ENCODE measurements at regions not wholly inside any gene's neighbourhood (a gene's known extent, or its start where the extent isn't known, plus 50 kb on each side); places are given as distances from the start of the nearest gene placed in this dataset.

DNA sequence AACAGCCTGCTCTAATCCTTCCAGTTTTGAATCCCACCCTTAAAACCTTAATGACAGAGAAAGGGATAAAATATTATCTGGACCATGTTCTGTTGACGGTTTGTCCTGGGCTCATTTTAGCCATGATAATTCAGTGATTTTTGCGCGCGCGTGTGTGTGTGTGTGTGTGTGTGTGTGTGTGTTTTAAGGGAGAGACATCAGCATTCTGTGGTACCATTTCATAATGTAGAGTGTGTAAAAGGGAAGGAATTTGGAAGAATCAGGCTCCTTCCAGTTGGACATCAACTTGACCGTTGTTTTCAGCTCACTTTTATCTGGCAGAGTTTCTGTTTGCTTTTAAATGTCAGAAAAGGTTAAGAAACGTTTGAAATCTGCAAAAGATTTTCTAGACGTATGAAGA lies 535.5 kb downstream of the TNS1 start:
- Mint-ChIP-seq H3K4me3 (no peak overlapping the region), H3K27ac (no peak overlapping the region), H3K27me3 (no peaks in the 10 kb centered on the region), H3K4me1 (no peaks in the 10 kb centered on the region), H3K36me3 (ENCODE audit: low read depth) (no peaks in the 10 kb centered on the region)
- no peaks in the 10 kb centered on the region for H3K9me3 ChIP-seq (ENCODE audit: control insufficient read depth, low read length, poor library complexity, severe bottlenecking)
- DNase-seq (no peak), ATAC-seq (no peak)

DNA sequence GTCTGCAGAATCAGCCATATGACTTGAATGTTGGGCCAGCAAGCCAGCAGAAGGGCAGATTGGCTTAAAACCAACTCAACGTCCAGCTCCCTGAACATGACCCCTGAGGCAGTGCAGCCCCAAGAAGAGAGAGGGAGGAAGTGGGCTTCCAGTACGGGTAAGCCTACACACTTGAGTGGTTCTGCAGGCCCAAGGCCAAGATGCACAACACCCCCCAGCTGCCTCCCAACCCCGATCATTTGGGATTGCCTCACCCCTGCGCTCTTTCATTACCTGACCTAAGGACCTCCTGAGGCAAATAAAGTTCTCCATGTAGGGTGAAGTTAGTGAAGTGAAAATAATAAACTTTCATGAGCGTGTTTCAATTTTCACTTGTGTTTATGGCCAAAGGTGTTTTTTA lies 536.0 kb downstream of the TNS1 start:
- Mint-ChIP-seq H3K4me3 (no peak overlapping the region), H3K27me3 (no peaks in the 10 kb centered on the region), H3K4me1 (no peaks in the 10 kb centered on the region), H3K36me3 (ENCODE audit: low read depth) (no peaks in the 10 kb centered on the region), H3K27ac (no peak overlapping the region)
- no peaks in the 10 kb centered on the region for H3K9me3 ChIP-seq (ENCODE audit: control insufficient read depth, low read length, poor library complexity, severe bottlenecking)
- DNase-seq (no peak), ATAC-seq (no peak)

DNA sequence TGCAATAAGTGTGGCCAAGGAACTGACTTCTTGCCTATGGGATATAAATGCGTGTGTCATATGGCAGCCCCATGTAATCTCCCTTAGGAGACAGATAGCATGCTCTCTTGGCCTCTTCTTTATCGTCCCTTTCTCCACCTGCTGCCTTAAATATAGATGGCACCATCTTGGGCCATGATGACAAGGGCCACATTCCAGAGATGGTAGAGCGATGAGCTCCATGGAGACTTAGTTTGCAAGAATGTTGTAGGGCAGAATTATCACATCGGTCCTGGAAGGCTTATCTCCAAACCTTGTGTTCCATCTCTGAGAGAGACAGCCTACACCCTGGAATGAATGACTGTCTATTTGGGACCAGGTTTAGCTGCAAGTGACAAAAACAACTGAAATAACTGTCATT lies 536.7 kb downstream of the TNS1 start:
- H3K27me3 Mint-ChIP-seq, result no peaks in the 10 kb centered on the region
- no peaks in the 10 kb centered on the region for H3K4me1 Mint-ChIP-seq
- no peak for DNase-seq
- H3K36me3 Mint-ChIP-seq (ENCODE audit: low read depth), result no peaks in the 10 kb centered on the region
- no peak for ATAC-seq
- H3K4me3 Mint-ChIP-seq, result no peak overlapping the region
- no peaks in the 10 kb centered on the region for H3K9me3 ChIP-seq (ENCODE audit: control insufficient read depth, low read length, poor library complexity, severe bottlenecking)
- H3K27ac Mint-ChIP-seq, result no peak overlapping the region

DNA sequence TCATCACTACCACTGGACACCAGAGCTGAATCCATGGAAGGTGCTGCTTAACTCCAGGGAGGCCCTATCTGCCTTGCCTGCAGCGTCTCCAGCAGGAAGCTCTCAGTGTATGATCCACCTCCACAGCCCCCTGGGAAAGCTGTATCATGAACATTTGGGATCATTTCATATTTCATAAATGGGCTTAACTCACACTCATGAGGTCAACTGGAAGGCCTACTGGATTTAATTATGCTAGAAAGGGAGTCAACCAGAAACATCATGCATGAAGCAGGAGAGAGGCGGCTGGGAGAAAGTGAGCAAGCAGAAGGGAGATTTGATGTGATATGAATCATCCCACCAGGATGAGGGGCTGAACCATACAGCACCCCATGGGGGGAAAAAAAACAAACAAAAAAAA lies 537.7 kb downstream of the TNS1 start:
- H3K9me3 ChIP-seq (ENCODE audit: control insufficient read depth, low read length, poor library complexity, severe bottlenecking), result no peaks in the 10 kb centered on the region
- DNase-seq (no peak), ATAC-seq (no peak)
- Mint-ChIP-seq H3K27ac (no peak overlapping the region), H3K4me3 (no peak overlapping the region), H3K27me3 (no peaks in the 10 kb centered on the region), H3K4me1 (no peaks in the 10 kb centered on the region), H3K36me3 (ENCODE audit: low read depth) (no peaks in the 10 kb centered on the region)

DNA sequence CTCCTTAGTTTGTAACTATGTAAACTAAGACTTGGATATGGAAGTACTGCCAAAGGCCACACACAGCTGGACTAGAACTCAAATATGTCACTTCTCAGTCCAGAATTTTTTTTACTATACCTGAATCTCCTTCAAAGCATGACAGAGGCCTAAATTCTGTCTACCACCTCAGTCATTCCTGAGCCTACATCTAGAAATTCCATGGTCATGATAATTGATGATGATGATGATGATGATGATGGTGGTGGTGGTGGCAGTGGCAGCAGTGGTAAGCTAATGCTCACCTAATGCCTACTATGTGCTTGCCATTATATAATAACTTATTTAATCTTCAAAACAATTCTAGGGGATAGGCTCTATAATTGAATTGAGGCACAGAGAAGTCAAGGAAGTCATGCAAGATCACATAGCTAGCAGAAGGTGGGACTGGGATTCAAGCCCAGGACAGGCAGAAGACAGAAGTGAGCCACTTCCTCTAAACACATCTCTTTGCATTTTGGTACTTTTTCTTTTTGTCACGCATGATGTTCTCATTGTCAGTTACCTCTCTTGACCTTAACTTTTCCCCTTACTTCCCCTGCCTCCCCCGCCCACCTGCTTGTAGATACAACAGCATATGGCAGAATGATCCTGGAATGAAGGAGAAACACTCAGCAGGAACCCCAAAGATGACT lies 539.3 kb downstream of the TNS1 start:
- Mint-ChIP-seq H3K4me1 (no peaks in the 10 kb centered on the region), H3K27ac (no peak overlapping the region), H3K36me3 (ENCODE audit: low read depth) (no peaks in the 10 kb centered on the region), H3K27me3 (no peaks in the 10 kb centered on the region), H3K4me3 (no peak overlapping the region)
- ATAC-seq (no peak), DNase-seq (no peak)
- H3K9me3 ChIP-seq (ENCODE audit: control insufficient read depth, low read length, poor library complexity, severe bottlenecking), result no peaks in the 10 kb centered on the region

DNA sequence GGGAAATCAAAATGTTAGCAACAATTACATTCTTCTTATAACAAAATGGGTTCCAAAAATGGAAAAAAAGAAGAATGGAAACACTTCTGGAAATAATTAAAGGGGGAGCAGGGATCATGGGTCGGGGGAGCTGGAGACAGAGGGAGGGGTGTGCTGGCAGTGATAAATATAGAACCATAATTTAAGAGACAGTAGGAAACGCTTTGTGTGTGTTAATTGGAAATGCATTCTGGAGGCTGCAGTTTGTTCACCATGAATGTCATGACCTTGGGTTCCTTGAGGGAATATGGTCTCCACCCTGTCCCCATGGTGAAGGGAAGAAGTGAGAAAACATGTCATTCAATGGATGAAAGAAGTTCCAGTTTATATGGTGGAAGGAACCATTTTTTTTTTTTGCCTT lies 540.7 kb downstream of the TNS1 start:
- no peak for ATAC-seq
- H3K27me3 Mint-ChIP-seq, result no peaks in the 10 kb centered on the region
- H3K9me3 ChIP-seq (ENCODE audit: control insufficient read depth, low read length, poor library complexity, severe bottlenecking), result no peaks in the 10 kb centered on the region
- H3K36me3 Mint-ChIP-seq (ENCODE audit: low read depth), result no peaks in the 10 kb centered on the region
- H3K4me1 Mint-ChIP-seq, result no peaks in the 10 kb centered on the region
- H3K27ac Mint-ChIP-seq, result no peak overlapping the region
- DNase-seq, result no peak
- no peak overlapping the region for H3K4me3 Mint-ChIP-seq

DNA sequence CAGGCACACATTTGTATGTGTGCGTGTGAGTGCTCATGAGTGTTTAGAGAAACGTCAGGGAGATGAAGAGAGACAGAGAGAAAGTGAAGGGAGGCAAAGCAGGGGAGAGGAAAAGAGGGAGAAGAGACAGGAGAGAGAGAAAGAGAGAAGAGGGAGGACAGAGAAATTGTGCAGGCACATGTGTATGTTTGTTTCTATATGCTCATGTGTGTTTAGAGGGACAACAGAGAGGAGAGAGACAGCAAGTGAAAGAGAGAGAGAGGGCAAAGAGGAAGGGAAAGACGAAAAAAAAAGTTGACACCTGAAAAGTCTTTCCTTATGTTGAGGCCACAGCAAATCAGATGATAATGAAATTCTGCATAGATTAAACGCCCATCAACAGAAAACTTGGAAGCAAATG lies 541.1 kb downstream of the TNS1 start:
- Mint-ChIP-seq H3K27me3 (no peaks in the 10 kb centered on the region), H3K27ac (no peak overlapping the region), H3K4me1 (no peaks in the 10 kb centered on the region), H3K36me3 (ENCODE audit: low read depth) (no peaks in the 10 kb centered on the region), H3K4me3 (no peak overlapping the region)
- DNase-seq (no peak), ATAC-seq (no peak)
- H3K9me3 ChIP-seq (ENCODE audit: control insufficient read depth, low read length, poor library complexity, severe bottlenecking), result no peaks in the 10 kb centered on the region

DNA sequence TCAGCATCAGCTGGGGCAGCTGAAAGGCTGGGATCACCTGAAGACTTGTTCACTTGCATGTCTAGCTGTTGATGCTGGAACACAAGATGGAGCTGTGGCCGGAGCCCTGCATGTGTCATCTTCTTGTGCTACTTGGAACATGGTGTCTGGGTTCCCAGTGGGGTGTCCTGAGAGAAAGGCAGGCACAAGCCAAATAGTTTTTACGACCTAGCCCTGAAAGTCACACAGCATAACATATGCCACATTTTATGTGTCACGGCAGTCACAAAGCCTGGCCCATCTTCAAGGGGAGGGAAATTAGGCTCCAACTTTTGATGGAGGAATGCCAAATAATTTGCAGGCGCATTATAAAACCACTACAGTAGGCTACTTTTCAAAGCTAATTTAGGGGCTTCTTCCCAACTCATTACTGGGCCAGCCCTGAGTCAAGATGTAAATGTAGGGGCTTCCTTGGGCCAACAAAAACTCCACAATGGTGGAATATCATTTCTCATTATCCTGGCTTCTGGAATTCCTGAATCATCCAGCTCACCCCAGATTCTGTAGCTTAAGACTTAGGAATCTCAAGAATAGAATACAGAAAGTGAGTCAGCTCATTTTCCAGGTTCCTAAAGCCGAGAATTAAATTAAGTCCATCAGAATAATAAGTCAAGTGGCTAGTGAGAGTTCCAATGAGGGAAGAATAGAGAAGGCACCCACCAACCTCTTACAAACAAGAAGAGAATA lies 543.0 kb downstream of the TNS1 start:
- DNase-seq, result no peak

DNA sequence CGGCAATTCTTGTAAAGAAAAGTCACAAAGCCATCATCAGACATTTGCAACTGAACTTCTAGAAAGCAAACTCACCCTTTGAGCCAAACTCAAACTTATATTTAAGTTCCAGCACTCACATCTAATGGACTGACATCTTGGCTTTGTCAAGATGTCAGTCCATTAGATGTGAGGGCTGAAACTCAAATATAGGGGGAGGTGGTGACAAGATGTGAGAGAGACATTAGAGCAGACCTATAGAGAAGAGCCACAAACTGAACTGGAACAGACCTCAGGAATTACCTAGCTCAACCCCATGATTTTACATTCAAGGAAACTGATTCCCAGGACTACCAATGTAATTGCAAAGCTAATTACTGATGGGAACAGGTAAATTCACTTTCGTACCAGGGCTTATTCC lies 543.8 kb downstream of the TNS1 start:
- DNase-seq (no peak), ATAC-seq (no peak)
- Mint-ChIP-seq H3K36me3 (ENCODE audit: low read depth) (no peaks in the 10 kb centered on the region), H3K4me1 (no peaks in the 10 kb centered on the region), H3K27me3 (no peaks in the 10 kb centered on the region), H3K4me3 (no peak overlapping the region), H3K27ac (no peak overlapping the region)
- no peaks in the 10 kb centered on the region for H3K9me3 ChIP-seq (ENCODE audit: control insufficient read depth, low read length, poor library complexity, severe bottlenecking)

More for the DNA sequence above, 543.0 kb downstream of the TNS1 start:
- no peak for ATAC-seq
- Mint-ChIP-seq H3K4me1 (no peaks in the 10 kb centered on the region), H3K36me3 (ENCODE audit: low read depth) (no peaks in the 10 kb centered on the region), H3K27me3 (no peaks in the 10 kb centered on the region), H3K27ac (no peak overlapping the region), H3K4me3 (no peak overlapping the region)
- H3K9me3 ChIP-seq (ENCODE audit: control insufficient read depth, low read length, poor library complexity, severe bottlenecking), result no peaks in the 10 kb centered on the region

DNA sequence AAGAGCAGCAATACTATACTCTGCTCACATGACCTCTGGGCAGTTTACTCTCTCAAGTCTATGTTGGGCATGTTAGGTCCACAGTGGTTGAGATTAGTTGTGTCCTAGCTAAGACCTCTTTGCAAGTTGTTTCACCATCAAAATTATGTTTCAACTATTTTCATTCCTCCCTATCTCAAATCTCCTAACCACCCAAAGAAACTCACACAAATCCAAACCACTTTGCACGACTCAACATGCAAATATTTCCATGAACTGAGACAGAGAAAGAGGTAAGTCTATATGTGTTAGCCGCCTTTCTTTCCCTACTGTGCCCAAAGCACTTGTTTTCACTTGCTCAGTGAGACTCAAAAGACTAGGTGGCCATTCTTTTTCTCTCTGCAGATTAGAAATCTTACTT lies 546.8 kb downstream of the TNS1 start:
- ATAC-seq, result no peak
- H3K27me3 Mint-ChIP-seq, result no peaks in the 10 kb centered on the region
- no peak for DNase-seq
- no peaks in the 10 kb centered on the region for H3K9me3 ChIP-seq (ENCODE audit: control insufficient read depth, low read length, poor library complexity, severe bottlenecking)
- no peaks in the 10 kb centered on the region for H3K4me1 Mint-ChIP-seq
- no peak overlapping the region for H3K27ac Mint-ChIP-seq
- no peak overlapping the region for H3K4me3 Mint-ChIP-seq
- no peaks in the 10 kb centered on the region for H3K36me3 Mint-ChIP-seq (ENCODE audit: low read depth)

DNA sequence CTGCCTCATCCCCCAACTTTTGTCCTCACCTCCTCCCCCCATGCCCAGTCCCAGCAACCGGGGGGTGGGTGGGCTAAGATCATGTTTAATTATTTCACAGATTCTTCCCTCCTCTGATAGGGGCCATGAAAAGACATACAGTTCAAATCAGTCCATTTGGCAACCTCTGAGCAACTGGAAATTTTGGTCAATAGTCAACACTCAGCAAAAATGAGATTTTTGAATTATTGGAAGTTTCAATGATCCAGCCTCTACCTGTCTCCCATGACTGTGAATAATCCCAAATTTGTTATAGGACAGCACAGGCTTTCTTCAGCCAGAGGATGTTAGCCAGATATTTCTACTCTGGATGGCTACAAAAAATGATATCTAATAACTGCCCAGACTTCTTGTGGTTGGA lies 549.9 kb downstream of the TNS1 start:
- Mint-ChIP-seq H3K36me3 (ENCODE audit: low read depth) (no peaks in the 10 kb centered on the region), H3K27ac (no peak overlapping the region), H3K4me1 (no peaks in the 10 kb centered on the region), H3K27me3 (no peaks in the 10 kb centered on the region), H3K4me3 (no peak overlapping the region)
- ATAC-seq, result no peak
- no peak for DNase-seq
- no peaks in the 10 kb centered on the region for H3K9me3 ChIP-seq (ENCODE audit: control insufficient read depth, low read length, poor library complexity, severe bottlenecking)

DNA sequence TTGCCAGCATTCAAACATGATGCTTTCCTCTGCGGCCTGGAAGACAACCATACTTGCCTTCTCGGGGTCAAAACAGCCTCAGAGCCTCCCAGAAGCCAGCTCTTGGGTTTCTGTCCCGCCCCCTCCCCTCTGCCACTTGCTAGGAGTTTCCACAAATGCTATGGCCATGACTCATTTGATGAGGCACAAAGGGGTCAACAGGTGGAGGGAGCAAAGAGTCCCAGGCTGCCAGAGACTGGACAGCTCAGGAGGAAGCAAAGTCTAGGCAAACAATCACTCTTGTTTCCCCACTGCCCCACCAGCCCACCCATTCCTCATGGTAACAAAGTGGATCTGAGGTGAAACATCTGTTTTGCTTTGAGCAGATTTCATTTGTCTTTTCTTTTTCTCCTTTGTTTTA lies 551.1 kb downstream of the TNS1 start:
- Mint-ChIP-seq H3K27ac (no peak overlapping the region), H3K4me1 (no peaks in the 10 kb centered on the region), H3K4me3 (no peak overlapping the region), H3K36me3 (ENCODE audit: low read depth) (no peaks in the 10 kb centered on the region), H3K27me3 (no peaks in the 10 kb centered on the region)
- DNase-seq (no peak), ATAC-seq (no peak)
- no peaks in the 10 kb centered on the region for H3K9me3 ChIP-seq (ENCODE audit: control insufficient read depth, low read length, poor library complexity, severe bottlenecking)

DNA sequence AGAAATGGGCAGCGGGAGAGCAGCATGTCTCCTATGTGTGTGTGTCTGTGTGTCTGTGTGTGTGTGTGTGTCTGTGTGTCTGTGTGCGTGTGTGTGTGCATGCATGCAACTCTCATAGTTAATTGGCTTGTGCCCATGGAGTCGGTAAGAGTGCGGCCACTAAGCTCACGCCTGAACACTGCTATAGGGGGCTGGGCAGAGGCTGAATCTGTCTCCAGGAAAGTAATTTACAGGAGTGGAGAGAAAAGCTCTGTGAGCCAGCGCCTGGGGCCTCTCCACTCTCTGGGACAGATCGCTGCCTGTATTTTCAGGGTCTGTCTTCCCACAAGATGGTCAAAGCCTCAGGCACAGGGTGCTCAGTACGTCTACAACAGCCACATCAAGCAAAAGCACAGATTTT lies 553.4 kb downstream of the TNS1 start:
- DNase-seq (no peak), ATAC-seq (no peak)
- no peaks in the 10 kb centered on the region for H3K9me3 ChIP-seq (ENCODE audit: control insufficient read depth, low read length, poor library complexity, severe bottlenecking)
- H3K36me3 Mint-ChIP-seq (ENCODE audit: low read depth), result no peaks in the 10 kb centered on the region
- H3K4me3 Mint-ChIP-seq, result no peak overlapping the region
- no peak overlapping the region for H3K27ac Mint-ChIP-seq
- no peaks in the 10 kb centered on the region for H3K4me1 Mint-ChIP-seq
- no peaks in the 10 kb centered on the region for H3K27me3 Mint-ChIP-seq

DNA sequence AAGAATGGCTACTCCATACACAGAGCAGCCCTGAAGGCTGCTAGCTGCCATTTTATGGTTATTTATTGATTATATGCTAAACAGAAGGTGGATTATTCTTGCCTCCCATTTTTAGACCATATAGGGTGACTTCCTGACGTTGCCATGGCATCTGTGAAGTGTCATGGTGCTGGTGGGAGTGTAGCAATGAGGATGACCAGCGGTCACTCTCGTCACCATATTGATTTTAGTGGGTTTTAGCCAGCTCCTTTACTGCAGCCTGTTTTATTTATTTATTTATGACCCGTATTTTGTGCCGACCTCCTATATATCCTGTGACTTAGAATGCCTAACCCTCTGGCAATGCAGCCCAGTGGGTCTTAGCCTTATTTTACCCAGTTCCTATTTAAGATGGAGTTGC lies 553.9 kb downstream of the TNS1 start:
- no peak overlapping the region for H3K4me3 Mint-ChIP-seq
- no peak overlapping the region for H3K27ac Mint-ChIP-seq
- H3K4me1 Mint-ChIP-seq, result no peaks in the 10 kb centered on the region
- no peaks in the 10 kb centered on the region for H3K27me3 Mint-ChIP-seq
- no peaks in the 10 kb centered on the region for H3K36me3 Mint-ChIP-seq (ENCODE audit: low read depth)
- no peaks in the 10 kb centered on the region for H3K9me3 ChIP-seq (ENCODE audit: control insufficient read depth, low read length, poor library complexity, severe bottlenecking)
- DNase-seq, result no peak
- no peak for ATAC-seq
